GM23248 (cell line): ENCODE measurements at regions not wholly inside any gene's neighbourhood (a gene's known extent, or its start where the extent isn't known, plus 50 kb on each side); places are given as distances from the start of the nearest gene placed in this dataset.
A peak's percentile ranks its signal among the peaks of the same experiment; 100 is the strongest.

ENCODE experiments used
- EZH2 ChIP-seq: fragments of 200-600 bp; sonication (generic); IDR thresholded peaks from 2 replicates; pipeline ENCODE4 v1.6.1; 2018; ENCODE audit warnings: antibody characterized with exemption, mild to moderate bottlenecking; ENCODE audit not compliant: insufficient read depth, poor library complexity, severe bottlenecking
- EZH2phosphoT487 ChIP-seq: fragments of 200-600 bp; sonication (generic); IDR thresholded peaks from 2 replicates; pipeline ENCODE4 v1.6.1; 2018; ENCODE audit warnings: antibody characterized with exemption, moderate library complexity, mild to moderate bottlenecking, low read depth; ENCODE audit not compliant: insufficient read depth

DNA sequence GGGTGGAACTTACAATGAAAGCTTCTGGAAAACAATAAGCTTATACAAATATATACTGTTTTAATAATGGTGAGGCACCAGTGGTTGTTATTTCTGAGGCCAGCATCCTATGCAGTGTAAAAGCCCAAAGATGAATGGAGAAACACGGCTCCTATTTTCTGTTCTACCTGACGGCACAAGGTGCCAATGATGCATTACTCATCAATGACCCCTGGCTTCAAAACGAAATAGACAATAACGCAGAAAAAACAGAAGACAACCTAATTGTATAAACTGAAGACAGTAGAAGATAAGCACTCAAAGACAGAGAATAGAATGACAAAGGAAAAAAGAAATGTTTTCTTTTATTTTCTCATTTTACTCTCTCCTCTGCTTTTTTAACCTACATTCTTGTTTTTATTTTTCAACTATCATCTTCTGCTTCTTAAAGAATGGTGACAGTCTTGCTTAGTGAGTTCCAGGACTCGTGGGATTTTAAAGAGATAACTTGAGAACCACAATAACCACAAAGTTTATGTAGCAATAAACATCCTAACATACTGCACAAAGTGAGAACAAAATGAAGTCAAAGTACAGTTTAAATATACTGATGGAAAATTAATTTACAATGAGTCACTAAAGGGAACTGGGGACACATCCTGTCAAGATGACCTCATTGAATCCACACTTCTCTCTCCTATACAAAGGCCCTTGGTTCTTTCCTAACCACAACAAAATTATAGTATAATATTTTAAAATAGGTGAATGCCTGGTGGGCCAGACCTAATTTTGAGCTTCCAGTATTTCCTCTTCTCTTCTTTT is 169.8 kb downstream of the BTC start:
- TF ChIP-seq EZH2 (no peak), EZH2phosphoT487 (peak; percentile 97)
